HFF-Myc (cell line): ENCODE measurements at regions not wholly inside any gene's neighbourhood (a gene's known extent, or its start where the extent isn't known, plus 50 kb on each side); places are given as distances from the start of the nearest gene placed in this dataset.

Experiments used
- DNase-seq: peaks from one replicate; pipeline ENCODE4 v3.0.0-alpha.2; 2011; ENCODE audit warnings: low read depth; ENCODE audit errors: extremely low read depth
- H3K4me3 ChIP-seq: replicated peaks from 2 replicates; pipeline ENCODE4 v1.5.1; 2011; ENCODE audit warnings: low read depth, mild to moderate bottlenecking, control low read depth, low read length
- CTCF ChIP-seq: IDR thresholded peaks from 2 replicates; pipeline ENCODE4 v1.5.1; 2012; ENCODE audit warnings: mild to moderate bottlenecking, low read depth, low read length, control low read depth; ENCODE audit errors: missing control alignments

- DNase-seq = no peak
- no peak for TF ChIP-seq CTCF
- H3K4me3 ChIP-seq = no peak overlapping the region
Measured at GRCh38 chr1:101547357-101547756, 310.5 kb downstream of the S1PR1 start.

- TF ChIP-seq CTCF = no peak
- no peak for DNase-seq
- H3K4me3 ChIP-seq = no peak overlapping the region
Measured at GRCh38 chr1:101548376-101548775, 311.6 kb downstream of the S1PR1 start.

- DNase-seq = no peak
- H3K4me3 ChIP-seq = no peak overlapping the region
- no peak for TF ChIP-seq CTCF
Measured at GRCh38 chr1:101550581-101550980, 313.8 kb downstream of the S1PR1 start.

GRCh38 chr1:101566883-101567538 is 330.2 kb downstream of the S1PR1 start:
- H3K4me3 ChIP-seq = no peak overlapping the region
- no peak for DNase-seq
- no peak for TF ChIP-seq CTCF

GRCh38 chr1:101567582-101568189 is 330.9 kb downstream of the S1PR1 start:
- no peak for DNase-seq
- H3K4me3 ChIP-seq = no peak overlapping the region
- peak; percentile 91 for TF ChIP-seq CTCF

- DNase-seq = no peak
- H3K4me3 ChIP-seq = no peak overlapping the region
- TF ChIP-seq CTCF = no peak
Measured at GRCh38 chr1:101587741-101588140, 350.9 kb downstream of the S1PR1 start.
